ENCODE measurements at regions not wholly inside any gene's neighbourhood (a gene's known extent, or its start where the extent isn't known, plus 50 kb on each side); places are given as distances from the start of the nearest gene placed in this dataset.

DNA sequence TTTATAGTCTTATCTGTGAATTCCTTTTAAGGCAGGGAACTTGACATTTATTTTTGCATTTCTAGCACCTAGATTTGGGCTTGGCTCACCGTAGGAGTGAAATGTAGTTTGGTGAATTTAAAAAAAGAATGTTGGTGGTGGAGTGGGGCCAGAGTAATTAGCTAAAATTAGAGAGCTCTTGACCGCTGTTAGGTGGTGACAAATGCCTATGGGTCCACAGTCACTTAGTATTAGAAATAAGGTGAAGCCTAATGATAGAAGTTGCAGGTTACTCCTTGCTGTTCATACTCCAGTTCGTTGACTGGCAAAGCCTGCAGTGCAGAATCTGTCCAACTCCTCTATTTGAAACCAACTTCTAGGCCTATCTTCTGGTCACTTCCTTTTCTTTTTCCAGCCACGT is 318.8 kb upstream of the NRIP1 start:
- no peak overlapping the region for H3K27ac ChIP-seq
- TF ChIP-seq ZFX (IDR thresholded peaks at IDR 0.05) = no peak
- TF ChIP-seq, protein P1, sequence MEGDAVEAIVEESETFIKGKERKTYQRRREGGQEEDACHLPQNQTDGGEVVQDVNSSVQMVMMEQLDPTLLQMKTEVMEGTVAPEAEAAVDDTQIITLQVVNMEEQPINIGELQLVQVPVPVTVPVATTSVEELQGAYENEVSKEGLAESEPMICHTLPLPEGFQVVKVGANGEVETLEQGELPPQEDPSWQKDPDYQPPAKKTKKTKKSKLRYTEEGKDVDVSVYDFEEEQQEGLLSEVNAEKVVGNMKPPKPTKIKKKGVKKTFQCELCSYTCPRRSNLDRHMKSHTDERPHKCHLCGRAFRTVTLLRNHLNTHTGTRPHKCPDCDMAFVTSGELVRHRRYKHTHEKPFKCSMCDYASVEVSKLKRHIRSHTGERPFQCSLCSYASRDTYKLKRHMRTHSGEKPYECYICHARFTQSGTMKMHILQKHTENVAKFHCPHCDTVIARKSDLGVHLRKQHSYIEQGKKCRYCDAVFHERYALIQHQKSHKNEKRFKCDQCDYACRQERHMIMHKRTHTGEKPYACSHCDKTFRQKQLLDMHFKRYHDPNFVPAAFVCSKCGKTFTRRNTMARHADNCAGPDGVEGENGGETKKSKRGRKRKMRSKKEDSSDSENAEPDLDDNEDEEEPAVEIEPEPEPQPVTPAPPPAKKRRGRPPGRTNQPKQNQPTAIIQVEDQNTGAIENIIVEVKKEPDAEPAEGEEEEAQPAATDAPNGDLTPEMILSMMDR (conservative IDR thresholded peaks at IDR 0.05) = no peak

DNA sequence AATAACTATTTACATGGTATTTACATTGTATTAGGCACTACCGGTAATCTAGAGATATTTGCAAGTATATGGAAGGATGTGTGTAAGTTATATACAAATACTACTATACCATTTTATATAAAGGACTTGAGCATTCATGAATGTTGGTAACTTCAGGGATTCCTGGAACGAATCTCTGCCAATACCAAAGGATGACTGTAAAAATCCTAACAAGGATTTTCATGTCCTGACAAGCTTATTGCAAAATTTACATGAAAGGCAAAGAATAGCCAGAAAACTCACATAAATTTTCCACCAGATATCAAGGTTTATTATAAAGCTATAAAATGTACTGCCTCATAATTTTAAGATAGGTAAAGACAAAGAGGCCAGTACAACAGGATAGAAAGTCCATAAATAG is 325.2 kb upstream of the NRIP1 start:
- no peak overlapping the region for H3K27ac ChIP-seq
- TF ChIP-seq ZFX (IDR thresholded peaks at IDR 0.05) = no peak
- TF ChIP-seq, protein P1 (conservative IDR thresholded peaks at IDR 0.05) = no peak

DNA sequence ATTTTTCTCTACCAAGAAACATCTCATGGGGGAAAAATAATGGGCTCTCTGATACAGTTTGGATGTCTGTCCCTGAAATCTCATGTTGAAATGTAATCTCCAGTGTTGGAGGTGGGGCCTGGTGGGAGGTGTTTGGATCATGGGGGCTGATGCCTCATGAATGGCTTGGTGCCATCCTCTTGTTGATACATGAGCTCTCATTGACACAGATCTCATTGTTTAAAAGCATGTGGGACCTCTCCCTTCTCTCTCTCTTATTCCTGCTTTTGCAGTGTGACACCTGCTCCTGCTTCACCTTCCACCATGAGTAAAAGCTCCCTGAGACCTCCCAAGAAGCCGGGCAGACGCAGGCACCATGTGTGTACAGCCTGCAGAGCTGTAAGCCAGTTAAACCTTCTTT is 332.5 kb upstream of the NRIP1 start:
- TF ChIP-seq, protein P1 (conservative IDR thresholded peaks at IDR 0.05) = no peak
- no peak for TF ChIP-seq ZFX (IDR thresholded peaks at IDR 0.05)
- H3K27ac ChIP-seq = no peak overlapping the region

DNA sequence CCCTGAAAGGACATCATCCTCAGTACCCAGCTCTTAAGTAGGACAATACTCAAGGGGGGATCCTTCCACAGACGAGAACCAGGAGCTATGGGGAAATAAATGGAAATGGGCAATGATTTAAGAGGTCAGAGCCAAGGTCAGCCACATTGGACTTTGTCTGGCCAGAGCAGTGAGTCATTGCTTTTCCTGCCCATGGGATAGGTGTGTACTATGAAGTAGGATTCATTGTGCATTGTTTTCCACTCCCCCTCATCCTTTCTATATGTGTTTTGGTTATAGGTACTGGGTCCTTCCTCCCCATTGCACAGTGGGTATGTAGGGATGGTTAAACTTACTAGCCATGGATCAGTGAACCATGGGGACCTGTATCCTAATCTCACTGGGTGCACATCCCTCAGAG is 328.9 kb upstream of the USP25 start:
- TF ChIP-seq, protein P1 (conservative IDR thresholded peaks at IDR 0.05) = no peak
- no peak for TF ChIP-seq ZFX (IDR thresholded peaks at IDR 0.05)
- no peak overlapping the region for H3K27ac ChIP-seq

DNA sequence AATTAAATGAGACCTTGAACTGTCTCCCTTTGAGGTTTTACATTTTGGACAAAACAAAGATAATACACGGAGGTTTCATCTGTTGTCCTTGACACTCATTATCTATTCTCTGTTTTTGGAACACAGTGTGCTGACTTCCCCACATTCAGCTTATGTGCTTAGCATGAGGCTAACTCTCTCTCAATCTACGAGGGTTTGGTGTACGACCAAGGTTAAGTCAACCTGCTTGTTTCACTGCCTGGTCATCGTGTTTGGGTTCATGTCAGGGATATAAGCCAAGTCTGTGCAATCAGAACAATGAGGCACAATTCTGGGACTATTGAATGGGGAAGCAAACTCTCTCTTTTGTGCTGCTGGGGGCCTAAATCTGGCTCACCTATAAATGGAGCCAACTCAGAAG is 328.5 kb upstream of the USP25 start:
- no peak for TF ChIP-seq ZFX (IDR thresholded peaks at IDR 0.05)
- TF ChIP-seq, protein P1 (conservative IDR thresholded peaks at IDR 0.05) = no peak
- no peak overlapping the region for H3K27ac ChIP-seq

DNA sequence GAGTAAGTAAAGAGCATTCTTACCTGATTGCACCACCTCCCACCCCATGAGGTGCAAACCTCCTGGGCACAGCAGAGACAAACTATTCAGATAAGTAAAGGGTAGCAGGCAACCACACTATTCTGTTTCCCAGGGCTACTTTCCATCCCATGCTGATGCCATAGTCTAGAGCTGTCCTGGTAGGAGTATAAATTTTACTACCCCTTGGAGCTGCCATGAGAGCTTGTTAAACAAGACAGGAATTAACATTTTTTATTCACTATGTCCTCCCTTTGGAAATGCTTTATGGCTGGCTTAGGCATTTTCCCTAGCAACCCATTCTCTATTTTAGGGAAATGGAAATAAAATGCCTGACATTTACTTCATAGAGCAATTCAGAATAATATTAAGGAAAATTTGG is 324.6 kb upstream of the USP25 start:
- no peak for TF ChIP-seq ZFX (IDR thresholded peaks at IDR 0.05)
- TF ChIP-seq, protein P1 (conservative IDR thresholded peaks at IDR 0.05) = no peak
- H3K27ac ChIP-seq = no peak overlapping the region

DNA sequence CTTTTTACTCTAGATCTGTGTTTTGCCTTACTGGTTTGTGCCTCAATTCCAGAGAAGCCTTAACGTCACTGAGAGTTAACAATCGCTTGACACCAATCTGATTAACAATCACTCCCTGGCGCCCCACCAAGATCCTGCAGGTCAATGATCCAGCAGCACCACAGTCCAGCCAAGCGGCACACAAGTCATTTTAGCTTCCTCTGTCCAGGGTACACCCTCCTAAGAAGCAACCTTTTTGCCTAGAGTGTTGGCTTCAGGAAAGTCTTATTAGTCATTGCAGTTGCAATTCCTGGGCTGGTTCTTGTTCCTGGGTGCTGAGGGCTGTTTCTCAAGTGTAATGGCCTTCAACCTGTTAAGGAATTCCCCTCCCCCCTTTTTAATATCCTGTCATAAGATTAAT is 323.0 kb upstream of the USP25 start:
- H3K27ac ChIP-seq = no peak overlapping the region
- no peak for TF ChIP-seq ZFX (IDR thresholded peaks at IDR 0.05)
- TF ChIP-seq, protein P1 (conservative IDR thresholded peaks at IDR 0.05) = no peak

All from C4-2B (cell line).